Astrocyte (in vitro differentiated cells and primary cell): ENCODE measurements at regions not wholly inside any gene's neighbourhood (a gene's known extent, or its start where the extent isn't known, plus 50 kb on each side); places are given as distances from the start of the nearest gene placed in this dataset.
A peak's percentile ranks its signal among the peaks of the same experiment; 100 is the strongest.

Experiments used
- DNase-seq: peaks from one replicate; pipeline ENCODE4 v3.0.0-alpha.2; 2010; ENCODE audit warnings: low read depth
- FAIRE-seq: peaks from 2 replicates; lab custom pipeline; 2011; peaks lifted over from hg19 to GRCh38; lab: Jason Lieb, UNC
- H2AFZ ChIP-seq: 2 replicates; pipeline ENCODE4 v1.6.0; 2012; ENCODE audit warnings: low read depth, low read length, inconsistent platforms
- H3K27ac ChIP-seq: 2 replicates; pipeline ENCODE4 v1.5.1; 2011; ENCODE audit warnings: low read depth, low read length, inconsistent platforms
- H3K27me3 ChIP-seq: 2 replicates; pipeline ENCODE4 v1.6.0; 2011; ENCODE audit warnings: low read length, inconsistent platforms; ENCODE audit not compliant: insufficient read depth
- H3K36me3 ChIP-seq: 2 replicates; pipeline ENCODE4 v1.5.1; 2011; ENCODE audit warnings: low read length, inconsistent platforms; ENCODE audit not compliant: insufficient read depth
- H3K4me1 ChIP-seq: 2 replicates; pipeline ENCODE4 v1.5.1; 2011; ENCODE audit warnings: low read length, inconsistent platforms; ENCODE audit not compliant: insufficient read depth
- H3K4me2 ChIP-seq: 2 replicates; pipeline ENCODE4 v1.6.0; 2012; ENCODE audit warnings: low read length, inconsistent platforms
- H3K4me3 ChIP-seq: 2 replicates; pipeline ENCODE4 v1.5.1; 2011; ENCODE audit warnings: low read depth, mild to moderate bottlenecking, low read length, inconsistent platforms; ENCODE audit not compliant: insufficient read depth
- H3K79me2 ChIP-seq: 2 replicates; pipeline ENCODE4 v1.6.0; 2012; ENCODE audit warnings: mild to moderate bottlenecking, low read length, inconsistent platforms; ENCODE audit not compliant: insufficient read depth
- H3K9ac ChIP-seq: 2 replicates; pipeline ENCODE4 v1.6.0; 2012; ENCODE audit warnings: mild to moderate bottlenecking, low read length, inconsistent platforms
- H3K9me3 ChIP-seq: 2 replicates; pipeline ENCODE4 v1.5.1; 2012; ENCODE audit warnings: low read depth, mild to moderate bottlenecking, low read length, inconsistent platforms; ENCODE audit not compliant: insufficient read depth
- H4K20me1 ChIP-seq: 2 replicates; pipeline ENCODE4 v1.6.0; 2012; ENCODE audit warnings: low read length, inconsistent platforms; ENCODE audit not compliant: insufficient read depth
- H3K27ac Mint-ChIP-seq: one replicate; pipeline ENCODE4 v1.8.0; 2021; ENCODE audit warnings: mild to moderate bottlenecking, mixed read lengths; ENCODE audit not compliant: unreplicated experiment
- H3K27me3 Mint-ChIP-seq: one replicate; pipeline ENCODE4 v1.8.0; 2021; ENCODE audit warnings: low read depth, mixed read lengths; ENCODE audit not compliant: unreplicated experiment
- H3K36me3 Mint-ChIP-seq: one replicate; pipeline ENCODE4 v1.8.0; 2021; ENCODE audit warnings: low read depth, mixed read lengths; ENCODE audit not compliant: unreplicated experiment
- H3K4me1 Mint-ChIP-seq: one replicate; pipeline ENCODE4 v1.8.0; 2021; ENCODE audit warnings: low read depth, mixed read lengths; ENCODE audit not compliant: unreplicated experiment
- H3K4me3 Mint-ChIP-seq: one replicate; pipeline ENCODE4 v1.8.0; 2021; ENCODE audit warnings: mild to moderate bottlenecking, moderate library complexity, mixed read lengths; ENCODE audit not compliant: unreplicated experiment
- H3K9me3 Mint-ChIP-seq: one replicate; pipeline ENCODE4 v1.8.0; 2021; ENCODE audit warnings: mild to moderate bottlenecking, mixed read lengths; ENCODE audit not compliant: unreplicated experiment
- CTCF ChIP-seq: IDR thresholded peaks from 2 replicates; pipeline ENCODE4 v1.5.1; 2011; ENCODE audit warnings: low read depth, mild to moderate bottlenecking, inconsistent platforms, low read length, moderate library complexity; ENCODE audit not compliant: insufficient read depth
- EZH2 ChIP-seq: IDR thresholded peaks from 2 replicates; pipeline ENCODE4 v1.6.1; 2012; ENCODE audit warnings: mild to moderate bottlenecking, low read length, inconsistent platforms; ENCODE audit not compliant: insufficient read depth

- H3K4me2 ChIP-seq, result no peak overlapping the region
- Mint-ChIP-seq H3K9me3 (no peaks in the 10 kb centered on the region), H3K4me3 (no peak overlapping the region), H3K27ac (no peak overlapping the region), H3K4me1 (no peaks in the 10 kb centered on the region), H3K27me3 (peaks cover 3% of the 10 kb centered on the region), H3K36me3 (no peaks in the 10 kb centered on the region)
- no peak overlapping the region for H2AFZ ChIP-seq
- H3K4me3 ChIP-seq, result no peak overlapping the region
- no peak overlapping the region for H3K27ac ChIP-seq
- DNase-seq (no peak), FAIRE-seq (no peak)
- no peak overlapping the region for H3K9ac ChIP-seq
- no peak for TF ChIP-seq CTCF
- no peak for TF ChIP-seq EZH2
- no peaks in the 10 kb centered on the region for H4K20me1 ChIP-seq
- no peaks in the 10 kb centered on the region for H3K36me3 ChIP-seq
- no peaks in the 10 kb centered on the region for H3K4me1 ChIP-seq
- no peaks in the 10 kb centered on the region for H3K27me3 ChIP-seq
- H3K9me3 ChIP-seq, result no peaks in the 10 kb centered on the region
- H3K79me2 ChIP-seq, result no peaks in the 10 kb centered on the region
These were observed 433.0 kb upstream of the REG3G start for GRCh38 chr2:78592491-78592890.

GRCh38 chr2:78601113-78601512 is 424.4 kb upstream of the REG3G start:
- H4K20me1 ChIP-seq, result no peaks in the 10 kb centered on the region
- DNase-seq, result peak; percentile 0
- H3K9me3 Mint-ChIP-seq, result no peaks in the 10 kb centered on the region
- H3K79me2 ChIP-seq, result no peaks in the 10 kb centered on the region
- no peak for FAIRE-seq
- no peaks in the 10 kb centered on the region for H3K36me3 ChIP-seq
- no peak overlapping the region for H3K9ac ChIP-seq
- no peak overlapping the region for H3K27ac ChIP-seq
- no peaks in the 10 kb centered on the region for H3K4me1 ChIP-seq
- no peak overlapping the region for H3K4me3 Mint-ChIP-seq
- H3K4me3 ChIP-seq, result no peak overlapping the region
- no peak overlapping the region for H2AFZ ChIP-seq
- no peak overlapping the region for H3K27ac Mint-ChIP-seq
- no peak overlapping the region for H3K4me2 ChIP-seq
- no peaks in the 10 kb centered on the region for H3K9me3 ChIP-seq
- no peaks in the 10 kb centered on the region for H3K4me1 Mint-ChIP-seq
- no peaks in the 10 kb centered on the region for H3K36me3 Mint-ChIP-seq
- H3K27me3 ChIP-seq, result no peaks in the 10 kb centered on the region
- no peaks in the 10 kb centered on the region for H3K27me3 Mint-ChIP-seq
- TF ChIP-seq EZH2, result no peak
- no peak for TF ChIP-seq CTCF

GRCh38 chr2:78602862-78603261 is 422.6 kb upstream of the REG3G start:
- Histone ChIP-seq H3K27ac (no peak overlapping the region), H3K4me2 (no peak overlapping the region), H3K79me2 (no peaks in the 10 kb centered on the region), H3K9ac (no peak overlapping the region), H3K4me3 (no peak overlapping the region), H4K20me1 (no peaks in the 10 kb centered on the region), H3K36me3 (no peaks in the 10 kb centered on the region), H3K4me1 (no peaks in the 10 kb centered on the region), H3K9me3 (no peaks in the 10 kb centered on the region), H3K27me3 (no peaks in the 10 kb centered on the region), H2AFZ (no peak overlapping the region)
- no peak for DNase-seq
- FAIRE-seq, result no peak
- no peaks in the 10 kb centered on the region for H3K9me3 Mint-ChIP-seq
- TF ChIP-seq CTCF, result no peak
- TF ChIP-seq EZH2, result no peak
- H3K4me1 Mint-ChIP-seq, result no peaks in the 10 kb centered on the region
- H3K4me3 Mint-ChIP-seq, result no peak overlapping the region
- H3K27ac Mint-ChIP-seq, result no peak overlapping the region
- no peaks in the 10 kb centered on the region for H3K36me3 Mint-ChIP-seq
- no peaks in the 10 kb centered on the region for H3K27me3 Mint-ChIP-seq
